Stimulated activated CD4-positive, alpha-beta T cell treated with anti-CD3 and anti-CD28 coated beads, Interleukin-15, amount 100 ng/mL, for 48 hours (primary cell): ENCODE measurements at regions not wholly inside any gene's neighbourhood (a gene's known extent, or its start where the extent isn't known, plus 50 kb on each side); places are given as distances from the start of the nearest gene placed in this dataset.

Experiments
- DNase-seq, 2 donors: peaks; one replicate each; pipeline ENCODE4 v3.0.0-alpha.2; 2020; ENCODE audit warnings: low read depth in 2 of 2

DNA sequence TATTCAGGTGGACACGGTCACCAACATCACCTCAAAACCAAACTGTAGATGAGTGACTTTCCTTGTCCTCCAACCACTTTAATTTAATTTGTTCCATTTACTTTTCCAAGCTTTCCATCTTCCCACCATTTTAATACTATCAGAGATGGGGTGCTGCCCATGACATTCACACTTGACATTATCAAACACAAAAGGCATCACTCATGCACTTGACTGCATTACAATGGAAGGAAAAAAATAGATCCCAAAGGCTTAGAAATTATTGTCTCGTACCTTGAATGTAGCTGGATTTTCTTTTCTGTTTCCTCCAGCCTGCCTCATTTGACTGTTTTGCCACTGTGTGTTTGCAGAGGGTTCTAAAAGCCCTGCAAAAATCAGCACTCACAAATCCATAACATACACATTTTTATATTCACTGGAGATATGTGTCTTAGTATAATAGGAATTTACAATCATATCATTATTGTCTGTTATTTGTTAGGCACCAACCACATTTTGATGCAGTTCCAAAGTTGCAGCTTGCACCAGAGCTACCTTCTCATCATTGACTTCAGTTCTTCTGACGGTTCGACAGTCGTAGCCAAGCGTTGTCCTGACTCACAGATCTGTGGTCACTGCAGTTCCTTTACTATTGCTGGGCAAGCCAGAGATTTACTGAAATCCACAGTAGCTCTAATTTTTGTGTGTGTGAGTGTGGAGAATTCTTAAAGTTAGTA is 712.3 kb upstream of the WWC1 start:
- DNase-seq, result no peak

DNA sequence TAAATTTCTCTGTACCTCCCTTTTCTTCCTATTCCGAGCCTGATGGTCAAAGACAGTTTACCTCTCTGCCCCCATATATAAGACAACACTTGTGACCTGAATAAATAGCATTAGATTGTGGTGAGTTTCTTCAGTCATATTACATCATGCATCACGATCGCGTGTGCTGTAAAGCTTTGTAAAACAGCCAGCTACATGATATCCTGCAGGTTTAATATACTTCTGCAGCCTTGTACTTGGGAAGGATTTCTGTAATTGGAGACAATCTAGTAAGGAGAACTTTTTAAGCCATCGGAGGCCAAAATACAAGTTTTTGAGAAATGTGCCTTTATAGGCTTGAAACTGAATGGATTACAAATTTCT is 711.8 kb upstream of the WWC1 start:
- no peak for DNase-seq

DNA sequence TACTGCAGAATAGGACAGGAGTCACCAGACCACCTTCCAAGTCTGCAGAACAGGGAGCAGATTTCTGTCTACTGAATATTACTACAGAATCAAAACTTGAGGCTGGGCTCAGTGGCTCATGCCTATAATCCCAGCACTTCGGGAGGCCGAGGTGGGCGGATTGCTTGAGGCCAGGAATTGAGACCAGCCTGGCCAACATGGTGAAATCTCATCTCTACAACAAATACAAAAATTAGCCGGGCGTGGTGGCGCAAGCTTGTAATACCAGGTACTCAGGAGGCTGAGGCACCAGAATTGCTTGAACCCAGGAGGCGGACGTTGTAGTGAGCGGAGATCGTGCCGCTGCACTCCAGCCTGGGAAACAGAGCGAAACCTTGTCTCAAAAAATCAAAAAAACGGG is 710.8 kb upstream of the WWC1 start:
- DNase-seq, result no peak

DNA sequence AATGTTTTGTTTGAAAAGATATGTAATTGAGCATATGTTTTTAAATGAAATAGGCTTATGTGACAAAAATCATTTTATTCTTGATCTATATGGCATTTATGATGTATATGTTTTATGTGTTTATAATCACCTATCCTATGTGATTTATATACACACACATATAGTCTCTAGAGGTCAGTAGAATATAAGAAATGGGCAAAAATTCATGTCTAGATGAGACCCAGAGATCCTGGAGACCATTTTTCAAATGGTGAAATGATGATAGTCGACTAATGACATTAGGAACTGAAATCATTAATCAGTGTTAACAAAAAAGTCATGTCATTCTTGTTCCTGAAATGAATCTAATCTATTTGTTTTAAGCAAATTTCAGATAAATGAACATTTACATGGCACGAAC is 709.2 kb upstream of the WWC1 start:
- DNase-seq, result no peak

DNA sequence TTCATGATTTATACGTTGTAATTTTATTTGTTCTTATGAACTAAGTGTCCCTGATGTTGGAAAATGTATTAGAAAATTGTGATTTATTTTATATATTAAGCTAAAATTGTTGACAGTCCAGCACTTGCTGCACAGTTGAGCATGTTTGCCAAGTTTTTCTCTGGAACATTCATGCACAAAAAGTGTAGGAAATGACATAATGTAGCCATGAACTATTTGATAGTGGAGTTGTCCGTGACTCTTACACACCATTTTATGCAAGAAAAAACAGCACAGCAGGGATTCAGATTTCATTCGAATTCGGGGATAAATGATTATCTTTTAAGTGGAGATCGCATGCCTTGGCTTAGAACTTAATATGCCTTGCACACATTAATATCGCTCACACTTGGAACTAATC is 708.6 kb upstream of the WWC1 start:
- DNase-seq, result no peak

DNA sequence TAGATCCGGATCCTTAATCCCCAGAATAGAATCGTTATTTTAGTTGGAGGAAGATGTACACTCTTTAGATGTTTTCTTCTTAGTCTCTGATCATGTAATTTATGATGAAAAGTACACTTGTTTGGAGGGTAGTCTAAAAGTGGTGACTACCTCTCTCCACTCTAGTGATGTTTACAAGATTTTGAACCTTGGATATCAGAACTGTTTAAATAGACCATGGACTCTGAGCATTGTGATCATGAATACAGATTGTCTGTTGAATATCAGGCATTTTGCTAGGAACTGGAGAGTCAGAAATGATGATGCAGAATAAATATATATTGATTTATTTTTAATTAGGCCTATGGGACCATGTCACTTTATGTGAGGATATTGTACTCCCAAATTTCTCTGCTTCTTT is 706.3 kb upstream of the WWC1 start:
- DNase-seq, result no peak

DNA sequence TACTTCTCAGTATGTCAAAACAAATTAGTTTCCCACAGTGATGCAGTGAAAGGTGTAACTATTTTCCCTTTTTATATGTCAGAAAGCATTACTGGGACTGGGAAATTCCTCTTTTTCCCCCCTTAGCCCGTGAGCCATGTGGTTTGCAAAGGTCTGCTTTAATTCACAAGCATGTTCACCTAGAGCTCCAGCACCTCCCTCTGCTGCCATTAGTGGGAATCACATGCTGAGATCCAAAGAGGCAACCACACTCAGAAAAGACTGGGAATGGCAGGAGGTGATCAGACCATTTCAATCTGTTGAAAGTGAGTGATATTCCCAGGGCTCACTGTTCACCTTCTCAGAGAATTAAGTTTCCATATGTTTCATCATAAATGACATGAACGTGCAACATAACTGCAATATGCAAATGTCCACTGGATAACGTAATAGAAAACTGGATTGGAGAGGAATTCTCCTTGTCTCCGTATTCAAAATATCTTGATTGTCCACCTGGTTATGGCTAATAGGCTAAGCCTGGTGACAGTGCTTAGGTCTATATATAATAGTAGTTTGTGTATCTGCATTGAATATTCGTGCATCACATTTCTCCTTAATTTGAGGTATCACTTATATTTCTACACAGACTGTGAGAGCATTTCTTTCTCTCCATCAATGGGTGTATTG is 703.5 kb upstream of the WWC1 start:
- DNase-seq, result no peak

DNA sequence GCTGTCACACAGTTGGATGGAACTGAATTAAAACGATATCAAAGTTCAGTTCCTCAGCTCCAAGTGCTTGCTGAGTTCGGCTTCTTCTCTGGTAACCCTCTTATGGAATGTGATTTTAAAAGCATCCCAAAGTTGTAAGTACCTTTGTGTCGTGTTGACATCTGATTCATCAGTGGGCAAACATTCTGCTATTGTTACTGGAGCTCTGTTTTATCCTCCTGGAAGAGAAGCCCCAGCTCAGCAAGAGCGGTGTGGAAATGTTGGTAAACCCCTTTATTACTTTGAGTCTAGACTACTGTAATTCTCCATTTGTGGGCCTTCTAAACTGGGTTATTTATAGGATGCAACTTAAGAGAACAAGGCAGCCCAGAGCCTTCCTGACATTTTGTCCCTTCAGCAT is 699.3 kb upstream of the WWC1 start:
- no peak for DNase-seq

DNA sequence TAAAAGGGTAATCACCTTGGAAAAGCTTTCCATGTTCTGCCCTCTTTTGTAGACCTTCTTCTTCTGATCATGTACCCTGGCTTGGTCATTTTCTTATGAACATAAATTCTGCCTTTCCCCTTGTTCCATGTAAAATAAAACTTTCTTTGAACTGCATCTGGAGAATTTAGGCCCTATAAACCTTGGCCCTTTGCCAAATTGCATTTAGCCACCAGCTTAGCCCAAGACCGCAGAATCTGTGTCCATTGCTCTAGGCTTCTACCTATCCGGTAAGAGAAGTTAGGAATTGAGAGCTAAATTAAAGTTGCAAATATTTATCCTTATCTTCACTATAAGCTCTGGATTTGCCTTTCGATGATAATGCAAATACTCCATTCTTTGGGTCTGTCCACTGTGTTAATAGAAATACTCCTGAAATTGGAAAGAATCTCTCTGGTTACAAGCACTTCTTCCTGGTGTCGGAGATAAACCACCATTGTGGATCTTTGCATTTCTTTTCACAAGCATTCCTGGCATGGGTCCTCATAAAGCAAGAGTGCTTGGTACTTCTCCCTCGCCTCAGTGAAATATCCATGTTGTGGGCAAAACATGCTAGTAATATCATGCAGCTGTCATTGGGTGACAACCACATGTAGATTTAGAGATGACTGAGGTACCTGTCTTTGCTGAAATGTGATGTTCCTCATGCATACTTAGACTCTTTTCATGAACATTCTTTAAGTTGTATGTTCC is 698.0 kb upstream of the WWC1 start:
- DNase-seq, result no peak

DNA sequence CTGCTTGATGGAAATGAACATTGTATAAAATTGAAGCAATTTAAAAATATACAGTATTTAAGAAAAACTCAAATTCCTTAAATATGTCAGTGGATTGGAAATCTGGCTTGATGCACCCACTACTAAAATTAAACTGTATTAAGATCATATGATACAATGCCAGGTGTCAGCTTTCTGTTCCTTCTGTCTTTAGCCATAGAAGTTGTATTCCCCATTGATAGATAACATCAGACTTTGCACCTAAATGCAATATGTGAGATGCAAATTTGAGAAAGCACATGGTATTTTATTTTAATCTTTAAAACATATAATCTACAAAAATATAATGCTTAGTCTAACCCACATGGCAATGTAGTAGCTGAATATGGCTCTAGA is 697.4 kb upstream of the WWC1 start:
- DNase-seq, result no peak

DNA sequence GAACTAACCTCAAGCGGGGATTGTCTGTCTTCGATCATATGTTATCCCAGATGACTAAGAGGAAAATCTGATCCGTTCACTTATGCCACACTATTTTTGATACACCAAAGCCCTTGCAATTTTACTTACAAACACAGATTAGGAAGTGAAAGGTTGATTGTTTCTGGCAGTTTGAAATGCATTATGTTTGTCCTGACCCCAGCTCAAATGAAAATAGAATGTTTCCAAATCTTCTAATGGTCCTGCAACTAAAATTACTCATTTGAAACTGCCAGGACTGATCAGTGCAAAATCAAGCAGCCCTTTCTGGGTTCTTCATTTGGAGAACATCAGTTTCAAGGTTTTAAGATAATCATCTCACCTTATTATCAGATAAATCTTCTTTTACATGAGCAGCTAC is 696.7 kb upstream of the WWC1 start:
- no peak for DNase-seq

DNA sequence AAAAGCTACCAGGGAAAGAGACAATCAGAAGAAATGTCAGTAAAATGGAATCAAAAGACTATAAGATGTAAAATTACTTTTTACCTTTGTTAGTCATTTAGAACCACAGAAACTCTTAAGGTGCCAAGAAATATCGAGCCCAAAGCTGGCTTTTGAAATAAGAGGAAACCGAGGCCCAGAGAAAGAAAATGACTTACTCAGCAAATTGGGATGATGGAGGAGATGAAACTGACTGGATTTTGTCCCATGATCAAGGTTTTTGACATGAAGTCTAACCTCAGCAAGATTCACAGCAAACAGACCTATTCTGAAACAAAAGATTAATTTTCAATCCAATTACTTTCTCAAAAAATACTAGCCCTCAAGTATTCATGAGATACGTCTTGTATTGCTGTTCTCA is 696.2 kb upstream of the WWC1 start:
- DNase-seq, result no peak

DNA sequence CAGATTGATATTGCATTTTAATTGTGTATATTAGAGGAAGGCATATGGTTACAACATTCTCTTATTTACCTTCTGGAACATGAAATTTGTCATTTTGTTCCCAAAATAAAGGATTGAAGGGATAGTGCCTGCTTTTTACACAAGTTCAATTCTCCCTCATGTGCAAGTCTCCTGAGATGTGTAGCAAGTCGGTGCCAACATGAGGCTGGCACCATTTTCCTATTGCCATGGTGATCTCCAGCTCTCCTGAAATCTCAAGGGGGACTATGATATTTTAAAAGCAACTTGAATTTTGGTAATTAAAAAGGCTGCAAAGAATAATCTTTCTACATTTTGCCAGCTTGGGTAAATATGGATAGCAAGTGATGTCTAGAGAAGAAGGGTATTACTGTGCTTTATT is 693.3 kb upstream of the WWC1 start:
- DNase-seq, result no peak

DNA sequence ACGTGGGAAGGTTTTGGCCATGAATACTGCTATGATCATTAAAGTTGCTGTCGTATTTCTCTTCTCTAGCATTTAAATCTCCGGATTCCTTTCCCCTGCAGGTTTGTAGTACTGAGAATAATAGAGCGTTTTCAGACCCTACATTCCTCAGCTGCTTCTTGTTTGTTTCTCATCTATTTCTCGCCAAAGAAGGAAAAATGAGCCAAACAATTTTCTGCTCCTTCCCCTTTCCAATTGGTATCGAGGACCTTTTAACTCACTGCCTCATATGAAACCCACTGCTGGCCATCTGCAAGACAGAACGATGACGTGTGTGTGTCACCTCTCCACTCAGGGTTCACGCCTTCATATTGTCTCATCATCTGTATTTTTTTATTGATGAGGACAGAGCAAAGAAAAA is 689.4 kb upstream of the WWC1 start:
- DNase-seq, result no peak

DNA sequence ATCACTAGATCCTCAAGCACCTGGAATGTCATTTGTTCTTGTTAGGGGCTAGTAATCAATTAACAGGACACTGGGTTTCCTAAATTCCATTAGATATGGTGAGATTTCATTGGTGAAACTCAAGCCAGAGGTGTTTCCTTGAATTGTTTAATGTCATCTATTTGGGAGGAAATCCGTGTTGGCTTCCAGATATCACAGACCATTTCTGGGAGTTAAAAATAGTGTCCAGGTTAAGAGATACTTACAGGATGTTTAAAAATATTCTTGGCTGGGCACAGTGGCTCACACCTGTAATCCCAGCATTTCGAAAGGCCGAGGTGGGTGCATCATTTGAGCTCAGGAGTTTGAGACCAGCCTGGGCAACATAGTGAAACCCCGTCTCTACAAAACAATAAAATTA is 688.3 kb upstream of the WWC1 start:
- DNase-seq, result no peak

DNA sequence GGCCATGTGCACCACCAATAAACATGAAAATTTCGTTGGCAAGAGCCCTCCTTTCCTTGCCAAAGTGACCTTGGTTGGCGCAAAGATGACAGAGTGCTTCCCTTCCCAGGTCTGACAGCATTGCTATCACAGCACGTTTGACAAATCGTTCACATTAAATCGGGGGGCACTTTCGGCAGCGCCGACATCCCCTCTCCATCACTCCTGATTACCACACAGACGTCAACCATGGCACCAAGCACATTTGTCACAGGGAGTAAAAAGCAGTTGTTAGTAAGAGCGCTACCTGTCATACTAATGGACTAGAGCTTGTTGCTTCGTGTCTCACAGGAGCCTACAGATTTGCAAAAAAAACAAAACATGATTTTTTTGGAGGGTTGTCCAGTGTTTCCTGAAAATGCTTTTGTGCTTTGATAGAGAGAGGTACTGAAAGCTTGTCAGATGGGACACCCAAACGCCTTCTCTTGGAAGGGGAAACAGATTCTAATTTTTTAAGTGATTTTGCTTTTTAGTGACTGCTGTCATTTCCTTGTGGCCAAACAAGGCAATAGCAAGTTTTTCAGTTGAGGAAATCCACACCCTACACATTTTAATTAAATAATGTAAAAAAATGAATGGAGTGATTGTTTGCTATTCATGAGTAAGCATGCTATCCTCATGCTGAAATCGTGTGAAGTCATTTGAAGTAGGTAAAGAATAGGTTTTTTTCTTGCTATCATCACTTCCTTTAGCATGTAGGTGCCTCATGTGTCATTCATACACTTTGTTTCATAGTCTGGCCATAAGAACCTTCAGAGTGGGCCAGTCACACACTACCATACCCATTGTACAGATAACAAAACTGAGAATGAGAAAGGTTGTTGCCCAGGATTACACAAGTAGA is 682.8 kb upstream of the WWC1 start:
- no peak for DNase-seq

DNA sequence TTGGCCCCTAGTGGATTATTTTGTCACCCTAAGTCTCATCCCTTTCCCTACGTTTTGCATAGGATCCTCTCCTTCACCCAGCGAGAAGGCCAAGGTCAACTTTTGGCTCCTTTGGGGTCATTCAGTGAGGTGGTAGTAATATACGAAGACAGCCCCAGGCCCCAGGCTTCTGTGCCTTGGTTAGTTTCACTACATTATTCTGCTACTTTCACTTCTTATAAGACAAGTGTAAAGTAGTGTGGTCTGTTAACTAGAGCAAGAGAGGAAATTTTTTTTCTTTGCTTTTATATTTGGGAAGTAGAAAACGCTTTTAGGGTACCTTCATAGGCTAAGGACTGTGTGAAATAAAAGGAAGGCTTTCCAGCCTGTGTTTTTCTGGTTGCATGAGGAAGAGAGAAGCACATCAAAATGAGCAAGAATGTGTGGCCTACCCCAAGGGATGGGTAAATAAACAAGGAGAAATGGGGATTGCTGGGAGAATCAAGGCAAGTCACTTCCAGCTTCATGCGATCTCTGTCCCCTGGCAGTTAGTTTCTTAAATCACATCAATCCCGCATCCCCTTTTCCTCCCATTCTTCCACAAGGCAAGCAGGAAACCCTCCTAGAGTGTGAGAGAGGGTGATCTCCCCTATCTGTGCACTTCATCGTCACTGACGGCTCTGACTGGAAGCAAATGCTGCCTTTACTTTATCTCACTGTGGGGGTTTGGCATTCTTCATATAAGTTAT is 677.0 kb upstream of the WWC1 start:
- DNase-seq, result no peak

DNA sequence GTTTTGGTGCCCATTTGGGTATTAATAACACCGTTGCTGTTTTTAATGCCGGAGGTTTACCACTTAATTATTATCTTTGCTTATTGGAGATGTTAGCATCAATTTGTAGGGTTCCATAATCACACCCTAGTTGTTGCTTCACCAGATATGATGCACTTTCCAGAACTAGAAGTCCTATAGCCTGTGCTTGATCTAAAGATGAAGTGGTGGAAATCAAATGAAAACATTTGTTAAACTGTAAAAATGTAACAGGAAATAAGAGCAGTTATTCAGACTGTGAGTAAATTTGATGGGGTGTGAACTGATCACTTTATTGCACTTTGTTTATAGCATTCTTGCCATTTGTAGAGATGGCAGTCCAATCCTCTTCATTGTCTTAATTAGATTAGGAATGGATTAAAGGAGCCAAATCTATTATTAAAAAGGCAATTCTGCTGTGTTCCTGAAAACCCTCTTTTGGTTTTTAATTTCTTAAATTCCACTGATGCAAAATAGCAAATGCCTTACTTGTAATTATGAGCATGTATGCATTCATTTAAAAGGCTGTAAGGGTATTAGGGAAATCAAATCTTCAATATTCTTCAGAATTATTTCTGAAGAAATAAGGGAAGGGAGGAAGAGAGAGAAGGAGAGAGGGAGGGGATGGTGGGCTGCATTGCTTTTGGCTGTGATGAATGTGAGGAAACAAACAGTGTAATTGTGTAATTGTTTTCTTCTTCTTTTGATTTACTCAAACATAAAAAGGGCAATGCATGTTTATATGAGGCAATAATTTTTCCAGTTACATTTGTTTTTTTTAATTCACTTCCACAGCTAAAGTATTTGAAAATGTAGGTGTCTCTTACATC is 675.2 kb upstream of the WWC1 start:
- DNase-seq, result no peak

DNA sequence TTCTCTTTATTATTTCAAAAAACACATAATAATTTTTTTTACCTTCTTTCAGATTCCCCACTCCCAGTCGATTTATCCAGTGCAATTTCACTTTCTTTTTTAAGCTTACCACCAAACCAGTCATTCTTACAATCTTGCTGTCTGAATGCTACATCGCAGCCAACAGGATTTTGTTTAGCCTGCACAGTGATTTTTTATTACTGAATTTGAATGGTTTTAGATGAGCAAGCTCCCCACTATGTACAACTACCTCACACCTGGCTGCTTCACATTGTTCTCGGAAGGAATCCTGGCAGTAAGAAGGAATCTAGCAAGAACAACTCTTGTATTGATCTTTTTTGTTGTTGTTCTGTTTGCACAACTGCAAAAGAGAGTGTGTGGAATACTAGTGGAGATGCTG is 668.1 kb upstream of the WWC1 start:
- no peak for DNase-seq

DNA sequence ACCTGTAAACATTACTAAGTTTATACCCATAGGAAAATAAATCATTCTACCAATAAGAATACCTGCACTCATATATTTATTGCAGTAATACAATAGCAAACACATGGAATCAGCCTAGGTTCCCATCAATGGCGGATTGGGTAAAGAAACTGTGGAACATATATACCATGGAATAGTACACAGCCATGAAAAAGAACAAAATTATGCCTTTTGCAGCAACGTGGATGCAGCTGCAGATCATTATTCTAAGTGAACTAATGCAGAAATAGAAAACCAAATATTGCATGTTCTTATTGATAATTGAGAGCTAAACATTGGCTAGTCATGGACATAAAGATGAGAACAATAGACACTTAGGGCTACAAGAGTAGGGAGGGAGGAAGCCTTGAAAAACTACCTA is 667.4 kb upstream of the WWC1 start:
- no peak for DNase-seq
